NCI-H345 treated with DMSO at 0.1 percent for 48 hours (cell line): ENCODE measurements at regions not wholly inside any gene's neighbourhood (a gene's known extent, or its start where the extent isn't known, plus 50 kb on each side); places are given as distances from the start of the nearest gene placed in this dataset.

Experiments
- DNase-seq: peaks from one replicate; lab custom pipeline; 2025; ENCODE audit not compliant: unreplicated experiment; lab: John Stamatoyannopoulos, UW

DNA sequence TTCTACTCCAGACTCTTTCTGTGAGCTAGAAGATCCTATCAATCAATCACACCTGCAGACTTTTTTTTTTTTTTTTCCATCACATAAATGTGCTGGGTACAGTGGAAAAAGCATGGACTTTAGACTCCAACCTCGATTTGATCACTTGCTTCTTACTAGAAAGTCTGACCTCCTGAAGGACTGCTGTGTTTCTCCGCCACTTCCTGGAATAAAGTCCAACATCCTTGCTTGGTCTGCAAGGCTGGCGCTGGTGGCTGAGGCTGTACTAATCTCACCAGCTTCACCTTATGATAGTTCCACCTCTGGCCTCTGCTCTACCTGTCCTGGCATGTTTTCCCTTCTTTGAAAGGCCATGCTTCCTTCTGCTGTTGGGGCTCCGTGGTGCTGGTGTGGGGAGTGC is 60.9 kb upstream of the SESN3 start:
- DNase-seq = no peak

DNA sequence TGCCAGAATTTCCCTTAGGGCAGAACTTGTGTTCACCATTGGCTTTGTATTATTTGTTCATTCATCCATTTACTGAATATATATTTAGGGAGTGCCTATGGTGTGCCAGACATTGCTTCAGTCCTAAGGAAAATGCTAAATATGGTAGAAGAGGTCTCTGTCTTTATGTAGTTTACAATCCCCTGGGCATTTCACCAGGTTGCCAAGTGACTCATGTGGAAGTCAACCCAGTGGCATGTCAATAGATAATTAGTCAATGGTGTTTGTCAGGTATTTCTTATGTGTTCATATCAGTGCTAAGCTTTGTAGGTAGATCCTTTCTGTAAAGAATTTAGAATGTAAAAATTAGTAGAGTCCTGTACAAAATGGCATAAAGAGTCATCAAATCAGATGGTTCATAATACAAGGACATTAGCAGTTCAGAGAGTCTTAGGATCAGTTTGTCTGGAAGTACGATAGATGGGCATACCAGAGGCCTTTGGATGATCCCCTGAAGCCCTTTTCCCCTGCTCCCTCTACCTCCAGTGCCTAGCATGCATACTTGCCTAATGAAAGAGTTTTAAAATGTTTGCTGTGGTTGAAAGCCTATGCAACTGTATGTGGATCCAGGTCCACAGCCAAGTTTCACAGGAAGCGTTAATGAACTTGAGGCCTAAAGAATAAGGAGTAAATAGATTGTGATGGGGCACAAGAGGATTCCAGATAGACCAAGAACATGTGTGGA is 58.5 kb upstream of the SESN3 start:
- DNase-seq = no peak

DNA sequence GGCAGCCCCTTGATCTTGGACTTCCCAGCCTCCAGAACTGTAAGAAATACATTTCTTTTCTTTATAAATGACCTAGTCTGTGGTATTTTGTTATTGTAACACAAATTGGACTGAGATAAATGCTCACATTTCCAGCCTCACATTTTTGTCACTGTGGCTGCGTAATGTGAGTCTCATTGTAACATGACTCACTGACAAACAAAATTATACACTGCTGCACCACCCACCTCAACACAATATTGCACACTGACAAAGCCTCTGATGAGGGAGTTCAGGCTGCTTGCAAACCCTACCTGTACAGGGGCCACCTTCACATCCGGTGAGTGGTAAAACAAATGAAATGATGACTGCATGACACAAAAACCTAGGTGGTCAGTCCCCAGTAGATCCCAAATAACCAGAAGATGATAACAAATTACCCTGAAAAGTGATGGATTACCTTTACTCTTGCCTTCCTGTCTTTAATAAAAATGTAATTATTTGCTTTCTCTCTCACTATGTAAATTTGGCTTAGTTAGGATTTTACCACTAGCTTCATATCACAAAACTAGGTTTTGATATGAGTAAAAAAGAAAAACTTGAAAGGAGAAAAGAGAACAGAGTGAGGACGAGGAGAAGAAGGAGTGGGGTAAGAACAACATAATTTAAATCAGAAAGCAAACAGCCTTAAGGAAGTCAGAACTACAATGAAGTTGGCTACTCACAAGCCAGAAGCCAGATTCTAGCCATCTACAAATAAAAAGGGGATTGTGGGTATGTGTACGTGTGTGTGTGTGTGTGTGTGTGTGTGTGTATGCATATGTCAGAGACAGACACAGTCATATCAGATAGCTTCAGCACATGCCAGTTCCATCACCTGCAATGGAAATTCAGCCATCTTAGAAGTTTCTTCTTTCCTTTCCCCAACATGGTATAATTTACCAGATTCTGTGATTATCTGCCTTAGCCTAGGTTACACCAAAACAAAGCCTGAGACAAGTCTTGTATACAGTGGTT is 53.4 kb upstream of the SESN3 start:
- DNase-seq = no peak

DNA sequence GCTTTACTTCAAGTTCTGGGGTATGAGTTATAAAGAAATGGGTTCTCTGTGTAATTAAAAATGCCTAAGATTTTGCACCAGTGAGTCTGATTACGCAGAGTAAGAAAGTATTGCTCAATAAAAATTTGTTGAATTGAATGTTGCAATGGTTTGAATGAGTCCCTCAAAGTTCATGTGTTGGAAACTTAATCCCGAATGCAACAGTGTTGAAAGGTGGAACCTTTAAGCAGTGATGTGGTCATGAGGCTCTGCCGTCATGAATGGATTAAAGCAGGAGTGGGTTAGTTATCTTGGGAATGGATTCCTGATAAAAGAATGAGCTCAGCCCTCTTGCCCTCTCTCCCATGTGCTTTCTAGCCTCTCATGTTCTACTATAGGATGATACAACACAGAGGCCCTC is 52.6 kb upstream of the SESN3 start:
- no peak for DNase-seq

DNA sequence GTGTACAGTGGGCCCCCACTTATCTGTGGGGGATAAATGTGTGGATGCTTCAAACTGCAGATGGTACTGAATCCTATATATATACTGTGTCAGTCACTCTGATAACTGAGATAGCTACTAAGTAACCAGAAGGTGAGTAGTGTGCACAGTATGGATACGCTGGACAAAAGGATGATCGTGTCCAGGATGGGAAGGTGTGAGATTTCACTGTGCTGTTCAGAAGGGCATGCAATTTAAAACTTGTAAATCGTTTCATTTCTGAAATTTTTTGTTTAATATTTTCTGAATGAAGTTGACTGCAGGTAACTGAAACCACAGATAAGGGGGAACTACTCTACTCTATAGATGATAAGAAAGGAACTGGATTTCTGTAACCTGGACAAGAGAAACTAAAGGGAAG is 52.1 kb upstream of the SESN3 start:
- DNase-seq = no peak

DNA sequence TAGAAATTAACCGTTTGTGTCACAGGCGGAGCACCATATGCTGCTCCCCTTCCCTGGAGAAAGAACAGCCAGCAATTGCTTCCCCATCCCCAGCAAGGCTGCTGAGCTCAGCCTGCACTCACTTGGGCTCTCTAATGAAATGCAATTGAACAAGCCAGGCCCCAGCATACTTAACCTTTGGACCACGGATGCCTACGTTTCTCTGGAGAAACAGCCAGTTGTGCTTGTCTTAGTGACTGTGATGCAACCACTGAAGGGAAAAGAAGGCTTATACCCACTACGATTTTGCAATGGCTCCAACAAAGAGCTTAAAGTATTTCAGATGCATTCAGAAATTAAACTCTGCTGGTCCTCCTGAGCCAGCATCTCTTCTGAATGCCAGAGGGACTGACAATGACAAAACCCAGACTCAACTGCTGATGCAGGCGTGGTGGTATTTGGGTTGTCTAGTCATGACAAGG is 51.3 kb upstream of the SESN3 start:
- DNase-seq = no peak
